NCI-H446 (cell line): ENCODE measurements at regions not wholly inside any gene's neighbourhood (a gene's known extent, or its start where the extent isn't known, plus 50 kb on each side); places are given as distances from the start of the nearest gene placed in this dataset.

Experiments
- DNase-seq, 2 experiments: peaks; one replicate each; lab custom pipeline; 2025; lab: John Stamatoyannopoulos, UW

DNA sequence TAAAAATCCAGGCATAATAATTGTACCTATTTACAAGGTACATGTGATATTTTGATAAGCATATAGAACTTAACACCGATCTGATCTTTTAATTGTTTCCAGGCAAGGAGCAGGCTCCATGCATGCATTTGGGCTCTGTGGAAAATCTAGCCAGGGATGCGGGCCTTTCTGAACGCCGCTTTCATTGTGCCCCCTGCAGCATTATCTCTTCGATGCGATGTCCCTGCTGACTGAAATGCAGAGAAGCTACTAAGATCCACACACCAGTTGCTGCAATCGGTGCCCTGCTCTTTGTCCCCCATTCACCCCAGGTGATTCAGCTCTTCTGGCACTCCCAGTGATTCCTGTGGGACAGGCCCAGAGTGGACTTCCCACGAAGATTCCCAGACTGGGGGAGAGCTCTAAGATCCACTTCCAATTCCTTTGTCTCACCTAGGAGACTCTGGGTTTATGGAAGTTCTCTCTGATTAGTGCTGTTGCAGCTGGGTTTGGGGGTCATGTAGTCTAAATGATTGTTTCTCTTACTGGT lies 254.3 kb upstream of the AGA start:
- no peak for DNase-seq

- DNase-seq = no peak
Measured at GRCh38 chr4:177699365-177700213, 257.4 kb upstream of the AGA start.

- DNase-seq = no peak
Measured at GRCh38 chr4:177706916-177707315, 264.7 kb upstream of the AGA start.

GRCh38 chr4:177713454-177713853 lies 271.2 kb upstream of the AGA start:
- no peak for DNase-seq

DNA sequence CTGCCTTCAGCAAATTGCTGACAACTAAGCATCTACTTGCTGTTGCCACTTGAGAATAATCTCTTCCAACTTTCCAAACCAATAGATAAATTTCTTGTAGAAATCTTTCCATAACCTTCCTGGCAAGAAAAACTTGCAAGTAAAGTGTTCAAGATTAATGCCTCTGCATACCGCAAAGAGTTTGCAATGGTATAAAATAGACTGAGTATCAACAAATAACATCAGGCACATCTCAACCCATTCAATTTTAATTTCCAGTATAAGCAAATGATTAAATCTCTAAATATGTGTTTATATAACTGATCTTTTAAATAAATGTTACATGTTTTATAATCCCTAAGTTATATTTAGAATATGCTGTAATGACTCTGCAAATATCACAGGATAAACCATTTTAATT lies 275.2 kb upstream of the AGA start:
- no peak for DNase-seq

- DNase-seq = no peak
Measured at GRCh38 chr4:177718514-177718913, 276.3 kb upstream of the AGA start.

DNA sequence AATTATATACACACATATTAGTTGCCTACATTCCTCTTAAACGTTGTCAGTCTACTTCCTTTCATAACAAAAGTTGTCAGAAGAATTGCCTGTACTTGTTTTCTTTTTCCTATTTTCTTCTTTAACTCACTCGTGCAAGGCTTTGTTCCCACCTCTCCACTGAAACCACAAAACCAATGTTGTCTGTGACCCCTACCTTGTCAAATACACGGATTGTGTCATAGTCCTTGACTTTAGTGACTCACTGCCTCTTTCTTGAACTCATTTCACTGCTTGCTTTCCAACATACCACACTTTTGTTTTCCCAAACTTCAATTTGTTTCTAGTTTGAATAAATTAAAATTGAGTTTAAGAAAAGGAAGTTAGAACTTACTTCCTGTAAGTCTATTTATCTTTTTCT lies 283.9 kb upstream of the AGA start:
- no peak for DNase-seq

DNA sequence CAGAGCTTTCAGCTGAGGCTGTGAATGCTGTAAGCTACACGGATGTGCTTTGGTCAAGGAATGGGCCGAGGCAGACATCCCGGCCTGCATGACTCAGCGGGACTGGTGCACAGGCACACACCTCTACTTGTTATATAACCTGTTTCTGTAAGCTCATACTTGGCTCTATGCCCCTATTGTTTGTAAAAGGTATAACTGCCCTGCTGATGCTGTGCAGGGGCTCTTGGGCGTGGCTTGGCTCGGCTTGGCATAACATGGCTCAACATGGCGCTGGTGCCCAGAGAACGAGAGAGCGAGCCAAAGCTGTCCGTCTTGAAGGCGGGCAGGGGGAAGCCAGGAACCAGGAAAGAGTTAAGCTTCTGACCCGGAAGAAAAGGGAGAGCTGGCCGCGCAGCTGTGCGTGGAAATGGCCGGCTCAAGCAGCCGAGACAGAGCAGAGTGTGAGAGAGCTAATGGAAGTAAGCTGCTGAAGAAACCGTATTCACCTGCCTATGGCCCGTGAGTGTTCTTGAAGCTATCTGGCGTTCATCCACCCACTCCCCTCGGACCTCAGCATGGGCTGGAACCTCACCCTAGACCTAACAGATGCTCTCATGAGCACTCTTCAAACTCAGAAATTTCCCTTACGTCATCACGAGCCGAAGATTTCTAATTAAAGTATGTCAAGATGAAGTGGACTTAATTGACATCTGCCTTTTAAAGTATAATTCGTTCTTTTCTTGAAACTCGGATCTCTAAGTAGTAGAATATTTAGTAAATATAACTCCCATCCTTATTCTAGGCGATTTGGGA lies 286.3 kb upstream of the AGA start:
- peak; percentile 4 to 67 for DNase-seq

DNA sequence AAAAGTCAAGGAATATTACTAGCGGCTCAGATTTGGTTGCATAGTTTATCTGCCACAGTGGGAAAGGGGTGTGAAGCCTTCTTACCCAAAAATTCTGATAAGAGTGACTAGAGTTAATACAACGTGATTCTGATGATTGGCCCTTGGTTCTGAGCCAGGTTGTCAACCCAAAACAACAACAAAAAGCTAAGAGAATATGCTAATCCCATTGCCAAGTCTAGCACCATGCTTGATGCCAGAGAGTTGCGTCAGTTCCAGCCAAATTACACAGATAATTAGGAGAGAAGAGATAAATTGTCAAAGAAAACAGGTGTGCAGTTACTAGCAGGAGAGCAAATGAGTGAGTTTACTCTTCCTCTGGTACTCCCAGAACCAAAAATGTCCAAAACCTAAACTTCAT lies 287.4 kb upstream of the AGA start:
- no peak for DNase-seq

- DNase-seq = no peak
Measured at GRCh38 chr4:177737387-177737940, 295.2 kb upstream of the AGA start.

- no peak for DNase-seq
Measured at GRCh38 chr4:177740563-177740962, 298.3 kb upstream of the AGA start.

DNA sequence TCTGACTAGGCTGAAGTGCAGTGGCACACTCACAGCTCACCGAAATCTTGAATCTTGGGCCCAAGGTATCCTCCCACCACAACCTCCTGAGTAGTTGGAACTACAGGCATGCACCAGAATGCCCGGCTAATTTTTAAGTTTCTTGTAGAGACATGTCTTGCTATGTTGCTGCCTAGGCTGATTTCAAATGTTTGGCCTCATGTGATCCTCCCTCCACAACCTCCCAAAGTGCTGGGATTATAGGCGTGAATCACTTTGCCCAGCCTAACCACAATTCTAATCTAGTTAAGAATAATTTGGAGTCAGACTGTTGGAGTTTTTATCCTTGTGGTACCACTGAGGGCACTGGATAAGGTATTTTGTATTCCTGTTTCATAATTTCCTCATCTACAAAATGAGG lies 317.5 kb upstream of the AGA start:
- no peak for DNase-seq

DNA sequence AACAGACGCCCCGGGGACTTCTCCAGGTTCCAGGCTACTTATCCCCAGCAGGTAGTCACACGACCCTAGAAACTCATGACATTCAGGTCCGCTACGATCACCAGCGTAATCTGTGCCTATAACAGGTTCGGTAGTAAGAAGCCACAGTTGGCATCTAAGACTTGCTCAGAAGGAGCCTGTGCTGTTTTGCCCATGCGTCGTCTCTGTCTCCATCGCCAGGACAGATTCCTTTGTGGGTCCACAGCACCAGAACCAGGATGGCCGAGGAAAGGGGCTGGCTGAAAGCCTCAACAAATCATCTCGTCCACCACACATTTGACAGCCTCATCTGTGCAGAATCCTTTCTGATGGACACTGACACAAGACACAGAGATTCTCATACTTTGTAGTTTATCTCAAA lies 319.5 kb upstream of the AGA start:
- no peak for DNase-seq

- DNase-seq = no peak
Measured at GRCh38 chr4:177769155-177769554, 326.9 kb upstream of the AGA start.

DNA sequence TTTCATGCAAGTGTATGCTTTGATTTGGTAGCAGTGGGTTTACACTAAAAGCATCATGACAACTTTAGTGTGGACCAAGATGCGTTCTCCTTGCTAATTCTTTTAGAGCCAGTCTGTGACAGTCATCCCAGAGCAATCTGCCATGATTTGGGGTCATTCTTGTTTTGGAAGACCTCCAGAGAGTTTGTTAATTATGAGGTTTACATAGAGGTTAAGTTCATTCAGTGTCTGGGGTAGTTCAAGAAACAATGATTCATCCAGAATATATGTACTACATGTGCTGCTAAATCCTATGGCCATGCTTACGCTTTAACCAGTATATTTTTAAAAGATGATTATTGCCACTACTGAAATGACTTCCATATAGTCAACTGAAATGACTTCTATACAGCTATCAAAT lies 328.5 kb upstream of the AGA start:
- DNase-seq = no peak

DNA sequence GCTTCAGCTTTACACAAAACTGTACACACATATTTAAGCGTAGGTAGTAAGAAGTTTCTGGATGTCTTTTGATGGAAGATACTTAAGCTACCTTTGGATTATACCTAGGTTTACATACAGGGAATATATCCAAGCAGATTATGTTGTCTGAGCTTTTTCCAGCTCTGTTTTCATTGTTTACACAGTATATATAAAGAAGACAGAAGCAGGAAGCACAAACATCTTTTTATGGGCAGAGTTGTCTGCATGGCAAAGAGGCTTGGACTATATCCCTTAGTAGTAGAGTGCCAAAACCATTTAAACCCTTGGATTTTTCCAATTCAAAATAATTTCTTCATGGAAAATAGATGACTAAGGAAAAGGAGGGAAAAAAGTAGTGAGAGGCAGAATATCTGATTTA lies 329.4 kb upstream of the AGA start:
- no peak for DNase-seq

DNA sequence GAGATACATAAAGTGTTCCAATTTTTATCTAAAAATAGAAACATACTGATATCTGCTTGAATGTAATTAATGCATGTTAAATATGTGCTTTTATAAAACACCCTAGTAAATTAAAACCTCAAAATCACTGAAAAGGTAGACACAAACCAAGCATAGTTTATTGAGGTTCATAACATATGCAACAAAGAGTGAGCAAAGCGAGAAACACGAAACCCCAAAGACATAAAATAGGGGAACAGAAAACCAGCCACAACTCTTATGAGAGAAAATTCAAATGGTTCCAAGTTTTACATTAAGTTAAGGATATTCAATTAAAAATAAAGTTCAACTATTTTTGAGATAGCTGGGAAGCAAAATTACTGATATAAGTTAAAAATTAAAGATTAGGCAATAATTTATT lies 336.4 kb upstream of the AGA start:
- DNase-seq = no peak

DNA sequence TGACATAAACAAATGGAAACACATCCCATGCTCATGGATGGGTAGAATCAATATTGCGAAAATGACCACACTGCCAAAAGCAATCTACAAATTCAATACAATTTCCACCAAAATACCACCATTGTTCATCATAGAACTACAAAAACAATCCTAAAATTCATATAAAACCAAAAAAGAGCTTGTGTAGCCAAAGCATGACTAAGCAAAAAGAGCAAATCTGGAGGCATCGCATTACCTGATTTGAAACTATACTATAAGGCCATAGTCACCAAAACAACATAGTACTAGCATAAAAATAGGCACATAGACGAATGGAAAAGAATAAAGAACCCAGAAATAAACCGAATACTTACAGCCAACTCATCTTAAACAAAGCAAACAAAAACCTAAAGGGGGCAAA lies 342.8 kb upstream of the AGA start:
- DNase-seq = no peak

DNA sequence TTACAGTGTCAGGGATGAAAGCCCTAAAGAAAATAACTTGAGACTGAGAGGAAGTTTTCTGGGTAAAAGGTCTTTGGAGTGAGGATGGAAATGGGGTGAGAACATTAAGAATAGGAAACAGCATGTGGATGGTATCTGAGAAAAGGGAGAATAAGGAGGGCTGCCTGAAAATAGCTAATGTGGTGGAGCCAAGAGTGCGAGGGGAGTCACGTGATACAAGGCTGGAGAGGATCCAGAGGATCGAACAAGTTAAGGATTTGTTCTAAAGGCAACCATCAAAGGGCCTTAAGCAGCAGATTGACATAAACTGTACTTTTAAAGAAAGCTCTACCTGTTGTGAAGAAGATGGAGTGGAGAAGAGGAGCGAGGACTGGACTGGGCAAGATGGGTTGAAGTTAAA lies 347.4 kb upstream of the AGA start:
- DNase-seq = no peak

DNA sequence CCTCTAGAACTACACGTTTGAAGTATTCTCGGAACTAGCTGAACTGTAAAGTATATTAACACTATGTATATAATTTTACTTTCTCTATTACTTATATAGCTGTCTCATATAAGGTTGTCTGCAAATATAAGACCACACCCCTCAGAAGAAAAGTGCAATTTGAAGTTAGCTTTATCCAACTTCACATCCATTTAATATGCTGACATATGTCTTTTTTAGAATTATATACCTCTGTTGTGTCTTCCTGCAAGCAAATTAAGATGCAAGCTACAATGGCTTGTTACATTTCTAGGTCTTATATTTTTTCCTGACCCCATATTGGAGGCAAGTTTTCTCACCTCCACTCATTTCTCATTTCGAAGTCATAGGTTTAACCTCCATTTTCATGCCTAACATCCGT lies 349.0 kb upstream of the AGA start:
- no peak for DNase-seq

GRCh38 chr4:177796841-177797240 lies 354.6 kb upstream of the AGA start:
- no peak for DNase-seq

DNA sequence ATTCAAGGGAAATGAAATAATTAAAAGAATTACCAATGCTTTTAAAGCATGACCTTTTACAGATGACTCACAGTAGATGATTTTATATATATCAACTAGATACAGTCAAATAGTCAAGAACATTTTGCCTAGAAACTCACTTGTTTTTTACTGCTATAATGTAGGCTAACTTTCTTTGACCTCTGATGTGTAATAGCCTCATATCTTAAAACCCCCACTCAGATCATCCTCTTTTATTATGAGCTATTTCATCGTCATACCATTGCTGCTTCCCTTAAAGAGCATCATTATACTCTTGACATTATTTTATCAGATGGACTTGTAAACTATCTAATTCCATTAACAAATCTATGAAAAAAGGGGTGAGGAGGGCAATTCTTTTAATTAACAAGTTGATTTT lies 355.9 kb upstream of the AGA start:
- no peak for DNase-seq

GRCh38 chr4:177802162-177802561 lies 359.9 kb upstream of the AGA start:
- DNase-seq = no peak
